ENCODE measurements at regions not wholly inside any gene's neighbourhood (a gene's known extent, or its start where the extent isn't known, plus 50 kb on each side); places are given as distances from the start of the nearest gene placed in this dataset.
"Not testable (repeated sequence)": the region's sequence is repeated elsewhere in the genome, so short reads cannot be mapped to it uniquely, and the experiment has no call there.

DNA sequence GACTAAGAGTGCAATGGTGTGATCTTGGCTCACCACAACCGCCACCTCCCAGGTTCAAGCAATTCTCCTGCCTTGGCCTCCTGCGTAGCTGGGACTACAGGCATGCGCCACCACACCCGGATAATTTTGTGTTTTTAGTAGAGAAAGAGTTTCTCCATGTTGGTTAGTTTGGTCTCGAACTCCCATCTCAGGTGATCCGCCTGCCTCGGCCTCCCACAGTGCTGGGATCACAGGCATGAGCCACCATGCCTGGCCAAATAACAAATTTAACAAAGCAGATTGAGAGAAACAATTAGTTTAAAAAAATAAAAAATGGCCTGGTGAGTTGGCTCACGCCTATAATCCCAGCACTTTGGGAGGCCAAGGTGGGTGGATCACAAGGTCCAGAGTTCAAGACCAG is 139.6 kb upstream of the KCTD7 start:
- TF ChIP-seq, protein P1, sequence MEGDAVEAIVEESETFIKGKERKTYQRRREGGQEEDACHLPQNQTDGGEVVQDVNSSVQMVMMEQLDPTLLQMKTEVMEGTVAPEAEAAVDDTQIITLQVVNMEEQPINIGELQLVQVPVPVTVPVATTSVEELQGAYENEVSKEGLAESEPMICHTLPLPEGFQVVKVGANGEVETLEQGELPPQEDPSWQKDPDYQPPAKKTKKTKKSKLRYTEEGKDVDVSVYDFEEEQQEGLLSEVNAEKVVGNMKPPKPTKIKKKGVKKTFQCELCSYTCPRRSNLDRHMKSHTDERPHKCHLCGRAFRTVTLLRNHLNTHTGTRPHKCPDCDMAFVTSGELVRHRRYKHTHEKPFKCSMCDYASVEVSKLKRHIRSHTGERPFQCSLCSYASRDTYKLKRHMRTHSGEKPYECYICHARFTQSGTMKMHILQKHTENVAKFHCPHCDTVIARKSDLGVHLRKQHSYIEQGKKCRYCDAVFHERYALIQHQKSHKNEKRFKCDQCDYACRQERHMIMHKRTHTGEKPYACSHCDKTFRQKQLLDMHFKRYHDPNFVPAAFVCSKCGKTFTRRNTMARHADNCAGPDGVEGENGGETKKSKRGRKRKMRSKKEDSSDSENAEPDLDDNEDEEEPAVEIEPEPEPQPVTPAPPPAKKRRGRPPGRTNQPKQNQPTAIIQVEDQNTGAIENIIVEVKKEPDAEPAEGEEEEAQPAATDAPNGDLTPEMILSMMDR (conservative IDR thresholded peaks at IDR 0.05; ENCODE audit: low read length) = not testable (repeated sequence)
- TF ChIP-seq EZH2phosphoT487 (IDR thresholded peaks at IDR 0.05; ENCODE audit: borderline replicate concordance, low read depth, low read length) = not testable (repeated sequence)
